HEK293 (cell line): ENCODE measurements at regions not wholly inside any gene's neighbourhood (a gene's known extent, or its start where the extent isn't known, plus 50 kb on each side); places are given as distances from the start of the nearest gene placed in this dataset.

Source experiments
- GFI1B ChIP-seq: fragments of 450-650 bp; formaldehyde crosslinking; IDR thresholded peaks from 2 replicates; pipeline ENCODE4 v1.5.1; 2016; ENCODE audit warnings: missing biosample characterization, missing genetic modification characterization
- GLI4 ChIP-seq: fragments of 450-650 bp; formaldehyde crosslinking; IDR thresholded peaks from 2 replicates; pipeline ENCODE4 v1.5.1; 2016; ENCODE audit warnings: missing biosample characterization, missing genetic modification characterization
- HOXC10 ChIP-seq: sonication (generic); formaldehyde crosslinking; IDR thresholded peaks from 2 replicates; pipeline ENCODE4 v1.8.1; 2023; ENCODE audit warnings: mild to moderate bottlenecking, missing genetic modification reagents
- KLF10 ChIP-seq: fragments of 450-650 bp; IDR thresholded peaks from 2 replicates; pipeline ENCODE4 v1.5.1; 2018; ENCODE audit warnings: missing biosample characterization, mild to moderate bottlenecking, missing genetic modification characterization
- SCRT2 ChIP-seq: fragments of 450-650 bp; formaldehyde crosslinking; IDR thresholded peaks from 2 replicates; pipeline ENCODE4 v1.5.1; 2016; ENCODE audit warnings: missing biosample characterization, missing genetic modification characterization
- WT1 ChIP-seq: fragments of 450-650 bp; formaldehyde crosslinking; IDR thresholded peaks from 2 replicates; pipeline ENCODE4 v1.5.1; 2016; ENCODE audit warnings: missing biosample characterization, missing genetic modification characterization
- YY2 ChIP-seq: fragments of 450-650 bp; formaldehyde crosslinking; IDR thresholded peaks from 2 replicates; pipeline ENCODE4 v1.5.1; 2016; ENCODE audit warnings: missing biosample characterization, missing genetic modification characterization
- ZBTB20 ChIP-seq: fragments of 450-650 bp; formaldehyde crosslinking; IDR thresholded peaks from 2 replicates; pipeline ENCODE4 v1.5.1; 2016; ENCODE audit warnings: missing biosample characterization, missing genetic modification characterization
- ZBTB7A ChIP-seq: fragments of 450-650 bp; formaldehyde crosslinking; IDR thresholded peaks from 2 replicates; pipeline ENCODE4 v1.5.1; 2016; ENCODE audit warnings: low read depth, missing biosample characterization, missing genetic modification characterization
- ZNF10 ChIP-seq: fragments of 450-650 bp; formaldehyde crosslinking; IDR thresholded peaks from 2 replicates; pipeline ENCODE4 v1.5.1; 2017; ENCODE audit warnings: missing biosample characterization, missing genetic modification characterization
- ZNF121 ChIP-seq: fragments of 450-650 bp; formaldehyde crosslinking; IDR thresholded peaks from 2 replicates; pipeline ENCODE4 v1.5.1; 2016; ENCODE audit warnings: missing biosample characterization, missing genetic modification characterization
- ZNF248 ChIP-seq: fragments of 450-650 bp; formaldehyde crosslinking; IDR thresholded peaks from 2 replicates; pipeline ENCODE4 v1.5.1; 2017; ENCODE audit warnings: missing biosample characterization, missing genetic modification characterization
- ZNF292 ChIP-seq: fragments of 450-650 bp; formaldehyde crosslinking; IDR thresholded peaks from 2 replicates; pipeline ENCODE4 v1.5.1; 2016; ENCODE audit warnings: low read depth, missing biosample characterization, missing genetic modification characterization, borderline replicate concordance
- ZNF311 ChIP-seq: fragments of 450-650 bp; formaldehyde crosslinking; IDR thresholded peaks from 2 replicates; pipeline ENCODE4 v1.5.1; 2017; ENCODE audit warnings: missing biosample characterization, missing genetic modification characterization, borderline replicate concordance
- ZNF37A ChIP-seq: fragments of 450-650 bp; IDR thresholded peaks from 2 replicates; pipeline ENCODE4 v1.5.1; 2018; ENCODE audit warnings: missing biosample characterization, missing genetic modification characterization
- ZNF423 ChIP-seq: fragments of 450-650 bp; formaldehyde crosslinking; IDR thresholded peaks from 2 replicates; pipeline ENCODE4 v1.5.1; 2016; ENCODE audit warnings: missing biosample characterization, missing genetic modification characterization
- ZNF426 ChIP-seq: fragments of 450-650 bp; formaldehyde crosslinking; IDR thresholded peaks from 2 replicates; pipeline ENCODE4 v1.5.1; 2017; ENCODE audit warnings: missing biosample characterization, missing genetic modification characterization, mild to moderate bottlenecking, inconsistent platforms, moderate library complexity
- ZNF433 ChIP-seq: fragments of 450-650 bp; formaldehyde crosslinking; IDR thresholded peaks from 2 replicates; pipeline ENCODE4 v1.5.1; 2016; ENCODE audit warnings: missing biosample characterization, missing genetic modification characterization, low read depth
- ZNF514 ChIP-seq: fragments of 450-650 bp; formaldehyde crosslinking; IDR thresholded peaks from 2 replicates; pipeline ENCODE4 v1.5.1; 2016; ENCODE audit warnings: missing biosample characterization, missing genetic modification characterization
- ZNF529 ChIP-seq: fragments of 450-650 bp; formaldehyde crosslinking; IDR thresholded peaks from 2 replicates; pipeline ENCODE4 v1.5.1; 2017; ENCODE audit warnings: missing genetic modification characterization, missing biosample characterization; ENCODE audit not compliant: insufficient replicate concordance
- ZNF544 ChIP-seq: fragments of 450-650 bp; formaldehyde crosslinking; IDR thresholded peaks from 2 replicates; pipeline ENCODE4 v1.5.0; 2017; ENCODE audit warnings: missing biosample characterization, missing genetic modification characterization
- ZNF558 ChIP-seq: fragments of 450-650 bp; formaldehyde crosslinking; IDR thresholded peaks from 2 replicates; pipeline ENCODE4 v1.5.1; 2016; ENCODE audit warnings: missing biosample characterization, missing genetic modification characterization
- ZNF560 ChIP-seq: fragments of 450-650 bp; formaldehyde crosslinking; IDR thresholded peaks from 2 replicates; pipeline ENCODE4 v1.5.1; 2017; ENCODE audit warnings: missing biosample characterization, missing genetic modification characterization, borderline replicate concordance
- ZNF596 ChIP-seq: fragments of 450-650 bp; IDR thresholded peaks from 2 replicates; pipeline ENCODE4 v1.5.0; 2018; ENCODE audit warnings: missing biosample characterization, mild to moderate bottlenecking, missing genetic modification characterization, moderate library complexity
- ZNF610 ChIP-seq: fragments of 450-650 bp; formaldehyde crosslinking; IDR thresholded peaks from 2 replicates; pipeline ENCODE4 v1.5.1; 2016; ENCODE audit warnings: missing biosample characterization, missing genetic modification characterization, borderline replicate concordance
- ZNF658 ChIP-seq: fragments of 450-650 bp; formaldehyde crosslinking; IDR thresholded peaks from 2 replicates; pipeline ENCODE4; 2016; ENCODE audit warnings: missing biosample characterization, missing genetic modification characterization
- ZNF660 ChIP-seq: fragments of 450-650 bp; IDR thresholded peaks from 2 replicates; pipeline ENCODE4 v1.5.1; 2018; ENCODE audit warnings: missing biosample characterization, mild to moderate bottlenecking, missing genetic modification characterization
- ZNF664 ChIP-seq: fragments of 450-650 bp; formaldehyde crosslinking; IDR thresholded peaks from 2 replicates; pipeline ENCODE4 v1.5.1; 2016; ENCODE audit warnings: missing biosample characterization, missing genetic modification characterization
- ZNF707 ChIP-seq: fragments of 450-650 bp; formaldehyde crosslinking; IDR thresholded peaks from 2 replicates; pipeline ENCODE4 v1.5.1; 2016; ENCODE audit warnings: missing biosample characterization, missing genetic modification characterization
- ZNF785 ChIP-seq: fragments of 450-650 bp; formaldehyde crosslinking; IDR thresholded peaks from 2 replicates; pipeline ENCODE4 v1.5.1; 2016; ENCODE audit warnings: missing biosample characterization, missing genetic modification characterization
- ZNF843 ChIP-seq: fragments of 450-650 bp; formaldehyde crosslinking; IDR thresholded peaks from 2 replicates; pipeline ENCODE4 v1.5.1; 2016; ENCODE audit warnings: missing biosample characterization, missing genetic modification characterization
- TF ChIP-seq, protein P1 (sequence below): fragments of 450-650 bp; formaldehyde crosslinking; IDR thresholded peaks from 2 replicates; pipeline ENCODE4 v1.5.1; 2017; ENCODE audit warnings: missing biosample characterization, missing genetic modification characterization
- TF ChIP-seq, protein P2 (sequence below): fragments of 450-650 bp; formaldehyde crosslinking; IDR thresholded peaks from 2 replicates; pipeline ENCODE4 v1.5.1; 2017; ENCODE audit warnings: missing biosample characterization, missing genetic modification characterization
- TF ChIP-seq, protein P3 (sequence below): fragments of 450-650 bp; formaldehyde crosslinking; IDR thresholded peaks from 2 replicates; pipeline ENCODE4 v1.5.1; 2016; ENCODE audit warnings: missing biosample characterization, missing genetic modification characterization, borderline replicate concordance
- TF ChIP-seq, protein P4 (sequence below): fragments of 450-650 bp; formaldehyde crosslinking; IDR thresholded peaks from 2 replicates; pipeline ENCODE4 v1.5.1; 2016; ENCODE audit warnings: missing biosample characterization, missing genetic modification characterization
- TF ChIP-seq, protein P5 (sequence below): fragments of 450-650 bp; formaldehyde crosslinking; IDR thresholded peaks from 2 replicates; pipeline ENCODE4 v1.5.1; 2017; ENCODE audit warnings: missing biosample characterization, mild to moderate bottlenecking, missing genetic modification characterization, moderate library complexity

DNA sequence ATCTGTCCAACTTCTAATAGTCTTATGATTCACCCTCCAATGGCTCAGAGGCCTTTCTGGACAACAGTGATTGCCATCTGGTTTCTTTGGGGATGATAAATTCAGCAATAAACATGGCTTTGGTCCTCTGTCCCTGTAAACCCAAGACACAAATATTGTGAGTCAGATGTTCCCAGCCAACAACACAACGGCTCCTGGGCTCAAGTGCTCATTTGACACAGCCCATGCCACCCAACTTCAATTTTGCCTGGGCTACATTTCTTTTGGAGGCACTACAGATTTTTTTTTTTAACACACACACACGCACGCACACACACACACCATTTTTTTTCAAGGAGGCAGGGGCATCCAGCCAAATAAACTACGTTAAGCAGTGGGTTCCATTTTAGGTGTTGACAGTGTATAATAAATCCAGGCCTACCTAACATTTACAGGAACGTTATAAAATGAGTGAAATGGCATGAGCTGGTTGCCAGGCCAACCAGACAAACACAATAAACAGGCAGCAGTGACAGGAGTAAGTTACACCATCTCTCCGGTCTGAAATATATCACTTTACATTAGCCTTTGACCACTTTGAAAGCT lies 939.9 kb upstream of the SOX9 start (continued):
- TF ChIP-seq, protein P1, sequence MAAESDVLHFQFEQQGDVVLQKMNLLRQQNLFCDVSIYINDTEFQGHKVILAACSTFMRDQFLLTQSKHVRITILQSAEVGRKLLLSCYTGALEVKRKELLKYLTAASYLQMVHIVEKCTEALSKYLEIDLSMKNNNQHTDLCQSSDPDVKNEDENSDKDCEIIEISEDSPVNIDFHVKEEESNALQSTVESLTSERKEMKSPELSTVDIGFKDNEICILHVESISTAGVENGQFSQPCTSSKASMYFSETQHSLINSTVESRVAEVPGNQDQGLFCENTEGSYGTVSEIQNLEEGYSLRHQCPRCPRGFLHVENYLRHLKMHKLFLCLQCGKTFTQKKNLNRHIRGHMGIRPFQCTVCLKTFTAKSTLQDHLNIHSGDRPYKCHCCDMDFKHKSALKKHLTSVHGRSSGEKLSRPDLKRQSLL (tag by site-specific recombination) = no peak
- TF ChIP-seq ZNF560 (tag by site-specific recombination) (no peak), WT1 (tag by site-specific recombination) (peak; percentile 81), ZNF707 (tag by site-specific recombination) (no peak), SCRT2 (tag by site-specific recombination) (no peak), ZNF610 (peak; percentile 79), ZNF514 (tag by site-specific recombination) (no peak), ZNF558 (no peak), GFI1B (tag by site-specific recombination) (peak; percentile 51), ZNF423 (tag by site-specific recombination) (no peak; the same call in 1 of the 2 replicates), ZNF529 (tag by site-specific recombination) (no peak), ZNF248 (tag by site-specific recombination) (no peak), YY2 (tag by site-specific recombination) (0 out of 2 replicates have a peak, but pooled peaks have one; percentile 33), ZNF664 (tag by site-specific recombination) (no peak), ZNF37A (tag by site-specific recombination) (no peak), GLI4 (tag by site-specific recombination) (no peak), ZNF10 (tag by site-specific recombination) (peak; percentile 35; the same call in 1 of the 2 replicates), ZNF292 (tag by site-specific recombination) (no peak), ZNF426 (no peak), ZNF433 (tag by site-specific recombination) (no peak), ZBTB7A (tag by site-specific recombination) (no peak), ZNF311 (tag by site-specific recombination) (no peak), ZNF596 (tag by site-specific recombination) (no peak), ZNF785 (tag by site-specific recombination) (no peak), ZNF660 (no peak), HOXC10 (no peak), KLF10 (tag by site-specific recombination) (no peak), ZNF544 (tag by site-specific recombination) (no peak), ZNF121 (tag by site-specific recombination) (no peak), ZBTB20 (tag by site-specific recombination) (no peak), ZNF658 (tag by site-specific recombination) (no peak), ZNF843 (peak; percentile 96)
- TF ChIP-seq, protein P2, sequence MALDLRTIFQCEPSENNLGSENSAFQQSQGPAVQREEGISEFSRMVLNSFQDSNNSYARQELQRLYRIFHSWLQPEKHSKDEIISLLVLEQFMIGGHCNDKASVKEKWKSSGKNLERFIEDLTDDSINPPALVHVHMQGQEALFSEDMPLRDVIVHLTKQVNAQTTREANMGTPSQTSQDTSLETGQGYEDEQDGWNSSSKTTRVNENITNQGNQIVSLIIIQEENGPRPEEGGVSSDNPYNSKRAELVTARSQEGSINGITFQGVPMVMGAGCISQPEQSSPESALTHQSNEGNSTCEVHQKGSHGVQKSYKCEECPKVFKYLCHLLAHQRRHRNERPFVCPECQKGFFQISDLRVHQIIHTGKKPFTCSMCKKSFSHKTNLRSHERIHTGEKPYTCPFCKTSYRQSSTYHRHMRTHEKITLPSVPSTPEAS (tag by site-specific recombination) = peak; percentile 90
- TF ChIP-seq, protein P3, sequence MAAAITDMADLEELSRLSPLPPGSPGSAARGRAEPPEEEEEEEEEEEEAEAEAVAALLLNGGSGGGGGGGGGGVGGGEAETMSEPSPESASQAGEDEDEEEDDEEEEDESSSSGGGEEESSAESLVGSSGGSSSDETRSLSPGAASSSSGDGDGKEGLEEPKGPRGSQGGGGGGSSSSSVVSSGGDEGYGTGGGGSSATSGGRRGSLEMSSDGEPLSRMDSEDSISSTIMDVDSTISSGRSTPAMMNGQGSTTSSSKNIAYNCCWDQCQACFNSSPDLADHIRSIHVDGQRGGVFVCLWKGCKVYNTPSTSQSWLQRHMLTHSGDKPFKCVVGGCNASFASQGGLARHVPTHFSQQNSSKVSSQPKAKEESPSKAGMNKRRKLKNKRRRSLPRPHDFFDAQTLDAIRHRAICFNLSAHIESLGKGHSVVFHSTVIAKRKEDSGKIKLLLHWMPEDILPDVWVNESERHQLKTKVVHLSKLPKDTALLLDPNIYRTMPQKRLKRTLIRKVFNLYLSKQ (tag by site-specific recombination) = no peak
- TF ChIP-seq, protein P4, sequence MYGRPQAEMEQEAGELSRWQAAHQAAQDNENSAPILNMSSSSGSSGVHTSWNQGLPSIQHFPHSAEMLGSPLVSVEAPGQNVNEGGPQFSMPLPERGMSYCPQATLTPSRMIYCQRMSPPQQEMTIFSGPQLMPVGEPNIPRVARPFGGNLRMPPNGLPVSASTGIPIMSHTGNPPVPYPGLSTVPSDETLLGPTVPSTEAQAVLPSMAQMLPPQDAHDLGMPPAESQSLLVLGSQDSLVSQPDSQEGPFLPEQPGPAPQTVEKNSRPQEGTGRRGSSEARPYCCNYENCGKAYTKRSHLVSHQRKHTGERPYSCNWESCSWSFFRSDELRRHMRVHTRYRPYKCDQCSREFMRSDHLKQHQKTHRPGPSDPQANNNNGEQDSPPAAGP (tag by site-specific recombination) = no peak
- TF ChIP-seq, protein P5, sequence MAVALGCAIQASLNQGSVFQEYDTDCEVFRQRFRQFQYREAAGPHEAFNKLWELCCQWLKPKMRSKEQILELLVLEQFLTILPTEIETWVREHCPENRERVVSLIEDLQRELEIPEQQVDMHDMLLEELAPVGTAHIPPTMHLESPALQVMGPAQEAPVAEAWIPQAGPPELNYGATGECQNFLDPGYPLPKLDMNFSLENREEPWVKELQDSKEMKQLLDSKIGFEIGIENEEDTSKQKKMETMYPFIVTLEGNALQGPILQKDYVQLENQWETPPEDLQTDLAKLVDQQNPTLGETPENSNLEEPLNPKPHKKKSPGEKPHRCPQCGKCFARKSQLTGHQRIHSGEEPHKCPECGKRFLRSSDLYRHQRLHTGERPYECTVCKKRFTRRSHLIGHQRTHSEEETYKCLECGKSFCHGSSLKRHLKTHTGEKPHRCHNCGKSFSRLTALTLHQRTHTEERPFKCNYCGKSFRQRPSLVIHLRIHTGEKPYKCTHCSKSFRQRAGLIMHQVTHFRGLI (tag by site-specific recombination) = peak; percentile 59
